GM12873 (cell line): ENCODE measurements at regions not wholly inside any gene's neighbourhood (a gene's known extent, or its start where the extent isn't known, plus 50 kb on each side); places are given as distances from the start of the nearest gene placed in this dataset.

Experiments
- CTCF ChIP-seq: IDR thresholded peaks from 2 replicates; pipeline ENCODE4 v1.5.1; 2012; ENCODE audit warnings: low read depth, mild to moderate bottlenecking, moderate library complexity, low read length, control low read depth; ENCODE audit not compliant: insufficient read depth; ENCODE audit errors: missing control alignments

- no peak for TF ChIP-seq CTCF
Observed at GRCh38 chrX:140848800-140849199, 139.2 kb downstream of the LINC00632 start.

DNA sequence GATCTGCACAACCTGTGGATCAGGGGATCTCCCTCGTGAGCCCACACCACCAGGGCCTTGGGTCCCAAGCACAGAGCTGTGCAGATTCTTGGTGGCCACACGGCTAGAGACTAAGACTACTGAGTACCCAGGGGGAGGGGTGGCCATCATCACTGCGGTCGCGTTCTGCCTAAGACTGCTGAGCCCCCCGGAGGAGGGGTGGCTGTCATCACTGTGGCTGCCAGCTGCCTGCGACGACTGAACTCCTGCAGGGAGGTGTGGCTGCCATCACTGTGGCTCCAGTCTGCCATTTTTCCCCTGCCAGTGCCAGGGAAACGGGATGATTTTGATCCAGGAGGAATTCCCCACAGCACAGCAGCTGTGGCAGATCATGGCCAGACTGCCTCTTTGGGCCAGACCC is 141.7 kb upstream of the SPANXB1 start:
- no peak for TF ChIP-seq CTCF

GRCh38 chrX:140866446-140866845 is 135.9 kb upstream of the SPANXB1 start:
- TF ChIP-seq CTCF: no peak

DNA sequence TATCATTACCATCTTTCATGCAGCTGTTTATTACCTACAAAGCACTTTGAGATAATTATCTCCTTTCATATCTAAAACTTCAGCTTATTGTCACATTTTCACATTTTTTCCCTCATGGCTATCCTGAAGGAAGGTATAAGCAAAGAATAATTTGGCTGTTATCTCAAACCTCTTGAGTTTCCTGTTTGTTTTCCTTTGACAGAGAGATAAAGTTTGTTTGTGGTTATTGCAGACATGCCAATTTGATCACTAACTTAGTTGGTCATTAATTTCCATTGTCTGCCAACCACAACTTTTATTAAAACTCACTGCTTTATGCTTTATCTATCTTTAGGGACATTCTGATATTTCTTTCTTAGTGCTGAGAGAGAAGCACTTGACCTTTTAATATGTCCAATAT is 89.8 kb upstream of the SPANXB1 start:
- TF ChIP-seq CTCF: no peak

GRCh38 chrX:140913802-140914501 is 88.4 kb upstream of the SPANXB1 start:
- TF ChIP-seq CTCF: no peak

DNA sequence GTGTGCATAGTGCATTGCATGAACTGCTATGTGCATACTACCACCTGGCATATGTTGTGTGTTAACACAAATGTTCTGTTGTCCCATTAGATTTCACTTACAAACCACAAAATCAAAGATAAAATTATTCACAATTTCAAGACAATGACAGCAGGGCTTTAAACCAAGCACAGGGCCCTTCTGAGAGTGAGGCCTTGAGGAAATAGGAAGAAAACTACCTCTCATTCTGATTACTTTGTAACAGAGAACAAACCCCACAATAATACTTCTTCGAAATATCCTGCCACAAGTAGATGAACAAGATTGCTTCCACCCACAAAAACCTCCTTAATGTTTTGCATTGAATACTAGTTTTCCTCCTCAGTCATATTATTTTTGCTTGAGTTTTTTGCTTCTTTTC is 85.5 kb upstream of the SPANXB1 start:
- TF ChIP-seq CTCF: no peak

- no peak for TF ChIP-seq CTCF
Observed at GRCh38 chrX:140917354-140918115, 84.9 kb upstream of the SPANXB1 start.
